Panc1 (cell line): ENCODE measurements at regions not wholly inside any gene's neighbourhood (a gene's known extent, or its start where the extent isn't known, plus 50 kb on each side); places are given as distances from the start of the nearest gene placed in this dataset.

ENCODE experiments used
- ATAC-seq: fragments of 200-7000 bp; cut with Tn5 transposase; 2 replicates; pipeline ENCODE4 v1.9.1; 2020; ENCODE audit warnings: mild to moderate bottlenecking, moderate library complexity
- BruUV-seq: library from RNA; stranded (reverse); fragments of 400-500 nt; replicated peaks from 2 replicates; lab custom pipeline; 2021; lab: Mats Ljungman, UMichigan
- CTCF ChIA-PET: fragments of 300-600 bp; sonication (Branson Sonifier 250); formaldehyde crosslinking; loops from one replicate; lab custom pipeline; 2022; ENCODE audit warnings: antibody characterized with exemption; lab: Charles Lee
- POLR2A ChIA-PET: fragments of 300-600 bp; sonication (Branson Sonifier 250); formaldehyde crosslinking; loops from one replicate; lab custom pipeline; 2022; ENCODE audit warnings: antibody characterized with exemption; lab: Charles Lee
- DNase-seq: peaks from one replicate; pipeline ENCODE4 v3.0.0-alpha.2; 2010; ENCODE audit warnings: low read depth, low spot score
- H3K27ac ChIP-seq: 2 replicates; pipeline ENCODE4 v1.5.1; 2011; ENCODE audit warnings: mild to moderate bottlenecking, low read length, inconsistent platforms
- H3K27me3 ChIP-seq: fragments of 200-500 bp; sonication (Bioruptor generic); 2 replicates; pipeline ENCODE4 v1.6.0; 2014; ENCODE audit warnings: low read length, inconsistent platforms; ENCODE audit not compliant: control insufficient read depth, insufficient read depth
- H3K36me3 ChIP-seq: fragments of 200-500 bp; sonication (Bioruptor generic); 2 replicates; pipeline ENCODE4 v1.5.1; 2014; ENCODE audit warnings: inconsistent platforms, mild to moderate bottlenecking, low read length, moderate library complexity; ENCODE audit not compliant: control insufficient read depth, insufficient read depth
- H3K4me1 ChIP-seq: 2 replicates; pipeline ENCODE4 v1.5.1; 2011; ENCODE audit warnings: inconsistent platforms, mild to moderate bottlenecking, low read length, moderate library complexity; ENCODE audit not compliant: control insufficient read depth, insufficient read depth
- H3K4me3 ChIP-seq, 2 experiments: 2 replicates each; pipeline ENCODE4 v1.5.1; 2011 to 2012; ENCODE audit warnings: low read depth in 2 of 2, low read length in 2 of 2, mild to moderate bottlenecking in 2 of 2, inconsistent platforms in 1 of 2, moderate library complexity in 1 of 2
- H3K9me3 ChIP-seq: fragments of 200-500 bp; sonication (Bioruptor generic); 2 replicates; pipeline ENCODE4 v1.5.1; 2014; ENCODE audit warnings: low read depth, mild to moderate bottlenecking, inconsistent platforms, low read length, moderate library complexity; ENCODE audit not compliant: control insufficient read depth, insufficient read depth
- CTCF ChIP-seq: fragments of 450-650 bp; IDR thresholded peaks from 2 replicates; pipeline ENCODE4 v1.5.1; 2017; ENCODE audit warnings: mild to moderate bottlenecking
- POLR2AphosphoS5 ChIP-seq: IDR thresholded peaks from 2 replicates; pipeline ENCODE4 v1.6.1; 2012; ENCODE audit warnings: mild to moderate bottlenecking, low read depth, low read length, moderate library complexity
- REST ChIP-seq, 2 experiments: IDR thresholded peaks; 2 replicates each; pipeline ENCODE4 v1.6.1; 2011 to 2012; ENCODE audit warnings: low read depth in 2 of 2, control low read depth in 1 of 2, low read length in 1 of 2, mild to moderate bottlenecking in 1 of 2, moderate library complexity in 1 of 2; ENCODE audit not compliant: insufficient read depth in 1 of 2
- SIN3A ChIP-seq: IDR thresholded peaks from 2 replicates; pipeline ENCODE4 v1.6.1; 2012; ENCODE audit warnings: low read depth, mild to moderate bottlenecking, low read length, moderate library complexity, borderline replicate concordance; ENCODE audit not compliant: insufficient read depth
- TCF7L2 ChIP-seq: IDR thresholded peaks from 2 replicates; pipeline ENCODE4 v1.6.1; 2011; ENCODE audit warnings: mild to moderate bottlenecking, low read depth, low read length, inconsistent platforms
- in situ Hi-C: cut with HindIII; loops from 2 replicates; pipeline ENCODE4 v1.10.0; 2016; ENCODE audit warnings: low sequenced_read_pairs, low pct_unique_long_range_greater_than_20kb
- intact Hi-C: fragments of 100-400 bp; cut with micrococcal nuclease; formaldehyde crosslinking; loops from one replicate; pipeline ENCODE4 v1.10.0; 2022; ENCODE audit not compliant: unreplicated experiment

GRCh38 chr13:63651394-63651793, 2235.7 kb upstream of the PCDH20 start:
- ATAC-seq (no peak), DNase-seq (no peak)
- CTCF ChIA-PET = no interaction called here
- no TSS peak for BruUV-seq
- in situ Hi-C loops (no loop called here), intact Hi-C loops (no loop called here)
- Histone ChIP-seq H3K36me3 (no peaks in the 10 kb centered on the region), H3K9me3 (no peaks in the 10 kb centered on the region), H3K4me1 (no peaks in the 10 kb centered on the region; the same call in 1 of the 2 replicates), H3K27me3 (no peaks in the 10 kb centered on the region), H3K27ac (no peak overlapping the region), H3K4me3 (no peak overlapping the region)
- TF ChIP-seq REST (IDR thresholded peaks at IDR 0.05; ENCODE audit: insufficient read depth in 1 of 2, low read depth in 2 of 2, low read length in 1 of 2) (no peak), POLR2AphosphoS5 (no peak)
- POLR2A ChIA-PET = no interaction called here

- DNase-seq = no peak
- Histone ChIP-seq H3K36me3 (no peaks in the 10 kb centered on the region), H3K4me3 (no peak overlapping the region), H3K27ac (no peak overlapping the region), H3K9me3 (no peaks in the 10 kb centered on the region), H3K27me3 (no peaks in the 10 kb centered on the region), H3K4me1 (no peaks in the 10 kb centered on the region; the same call in 1 of the 2 replicates)
- no TSS peak for BruUV-seq
- intact Hi-C loops (no loop called here), in situ Hi-C loops (no loop called here)
- TF ChIP-seq POLR2AphosphoS5 = no peak
- TF ChIP-seq CTCF = no peak
- TF ChIP-seq REST (IDR thresholded peaks at IDR 0.05; ENCODE audit: insufficient read depth in 1 of 2, low read depth in 2 of 2, low read length in 1 of 2) = no peak
- TF ChIP-seq TCF7L2 = no peak
- no peak for TF ChIP-seq SIN3A
- POLR2A ChIA-PET = no interaction called here
- CTCF ChIA-PET = no interaction called here
- no peak for ATAC-seq
Measured at GRCh38 chr13:63643543-63643942, 2227.9 kb upstream of the PCDH20 start.
